NCI-H2196 treated with DMSO at 0.1 percent for 48 hours (cell line): ENCODE measurements at regions not wholly inside any gene's neighbourhood (a gene's known extent, or its start where the extent isn't known, plus 50 kb on each side); places are given as distances from the start of the nearest gene placed in this dataset.
A peak's percentile ranks its signal among the peaks of the same experiment; 100 is the strongest.

Experiments used
- DNase-seq: peaks from one replicate; lab custom pipeline; 2025; ENCODE audit not compliant: unreplicated experiment; lab: John Stamatoyannopoulos, UW

GRCh38 chr9:109880276-109881169 lies 100.5 kb downstream of the PALM2AKAP2 start:
- DNase-seq, result no peak

- no peak for DNase-seq
Observed at GRCh38 chr9:109883623-109884022, 103.6 kb downstream of the PALM2AKAP2 start.

DNA sequence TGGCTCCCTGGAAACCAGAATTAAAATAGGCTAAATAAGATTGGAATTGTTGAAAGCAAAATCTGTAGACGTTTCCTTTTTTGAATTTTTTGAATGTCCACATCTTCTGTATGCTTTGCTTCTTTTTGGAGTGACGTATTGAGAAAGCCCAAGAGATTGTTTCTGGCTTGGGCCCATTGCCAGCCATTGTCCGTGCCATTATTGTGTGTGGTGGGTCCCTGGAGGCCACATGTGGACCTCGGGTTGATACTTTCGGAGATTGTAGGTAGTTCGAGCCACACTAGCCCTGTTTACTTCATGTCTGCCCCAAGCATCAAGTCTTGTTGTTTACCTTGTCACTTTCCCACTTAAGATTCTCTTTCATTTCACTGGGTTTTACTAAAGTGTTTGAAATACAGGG lies 106.0 kb downstream of the PALM2AKAP2 start:
- no peak for DNase-seq

DNA sequence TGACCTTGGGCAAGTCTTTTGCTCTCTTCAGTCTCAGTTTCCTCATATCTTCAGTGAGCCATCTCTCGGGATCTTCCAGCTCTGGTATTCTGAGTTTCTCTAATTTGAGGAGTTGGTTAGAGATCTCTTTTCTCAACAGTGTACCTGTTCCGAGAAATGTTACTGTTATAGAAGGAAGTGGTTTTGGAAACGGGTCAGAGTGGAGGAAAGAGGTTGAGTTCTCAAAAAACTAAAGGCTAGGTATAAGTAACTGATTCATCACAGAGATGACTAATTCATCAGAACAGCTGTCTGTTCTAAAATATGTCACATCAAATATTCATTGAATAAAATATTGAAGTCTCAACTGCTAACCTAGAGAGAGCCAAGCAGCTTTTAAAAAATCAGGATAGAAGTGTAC lies 106.6 kb downstream of the PALM2AKAP2 start:
- DNase-seq, result no peak

- no peak for DNase-seq
Observed at GRCh38 chr9:109887079-109887478, 107.1 kb downstream of the PALM2AKAP2 start.

DNA sequence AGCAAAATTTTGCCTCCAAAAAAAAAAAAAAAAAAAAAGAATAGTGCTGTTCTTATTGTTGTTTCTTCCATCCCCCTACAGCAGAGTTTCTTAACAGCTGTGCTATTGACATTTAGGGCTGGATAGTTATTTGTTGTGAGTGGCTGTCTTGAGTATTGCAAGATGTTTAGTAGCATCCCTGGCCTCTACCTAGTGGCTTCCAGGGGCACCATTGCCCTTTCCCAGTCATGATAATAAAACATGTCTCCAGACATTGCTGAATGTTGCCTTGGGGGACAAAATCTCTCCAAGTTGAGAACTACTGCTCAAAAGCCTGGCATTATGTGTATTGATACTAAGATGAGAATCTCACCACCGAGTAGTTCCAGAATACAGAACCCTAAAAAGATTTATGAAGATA lies 108.7 kb downstream of the PALM2AKAP2 start:
- DNase-seq, result no peak

- no peak for DNase-seq
Observed at GRCh38 chr9:109889456-109889855, 109.5 kb downstream of the PALM2AKAP2 start.

DNA sequence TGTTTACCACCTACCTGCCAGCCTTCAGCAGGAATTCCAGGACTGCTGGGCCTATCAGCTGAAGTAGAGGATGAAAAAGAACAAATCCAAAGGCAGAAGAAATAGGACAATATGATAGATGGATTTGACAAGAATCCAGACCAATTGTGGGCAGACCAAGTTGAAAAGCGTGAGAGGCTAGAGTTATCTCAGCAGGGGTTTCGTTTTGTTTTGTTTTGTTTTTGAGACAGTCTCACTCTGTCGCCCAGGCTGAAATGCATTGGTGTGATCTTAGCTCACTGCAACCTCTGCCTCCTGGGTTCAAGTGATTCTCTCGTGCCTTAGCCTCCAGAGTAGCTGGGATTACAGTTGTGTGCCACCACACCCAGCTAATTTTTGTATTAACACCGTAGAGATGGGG lies 113.2 kb downstream of the PALM2AKAP2 start:
- DNase-seq, result no peak

DNA sequence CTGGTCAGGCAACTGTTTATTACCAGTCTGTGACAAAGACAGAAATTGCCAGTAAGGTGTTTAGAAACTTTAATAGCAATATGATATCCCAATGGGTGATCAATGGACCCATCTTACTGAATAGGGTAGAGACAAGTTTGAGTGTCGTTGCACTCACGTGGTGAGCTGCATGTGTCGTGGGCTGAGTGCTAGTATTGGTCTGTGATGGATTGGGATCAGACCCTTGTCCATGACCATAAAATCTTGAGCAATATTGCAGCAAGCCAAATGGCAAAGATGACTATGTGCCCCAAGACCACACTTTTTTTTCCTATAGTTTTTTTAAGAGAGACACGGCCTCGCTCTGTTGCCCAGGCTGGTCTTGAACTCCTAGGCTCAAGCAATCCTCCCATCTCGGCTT lies 114.5 kb downstream of the PALM2AKAP2 start:
- DNase-seq, result no peak

- DNase-seq, result no peak
Observed at GRCh38 chr9:109894921-109895758, 115.1 kb downstream of the PALM2AKAP2 start.

DNA sequence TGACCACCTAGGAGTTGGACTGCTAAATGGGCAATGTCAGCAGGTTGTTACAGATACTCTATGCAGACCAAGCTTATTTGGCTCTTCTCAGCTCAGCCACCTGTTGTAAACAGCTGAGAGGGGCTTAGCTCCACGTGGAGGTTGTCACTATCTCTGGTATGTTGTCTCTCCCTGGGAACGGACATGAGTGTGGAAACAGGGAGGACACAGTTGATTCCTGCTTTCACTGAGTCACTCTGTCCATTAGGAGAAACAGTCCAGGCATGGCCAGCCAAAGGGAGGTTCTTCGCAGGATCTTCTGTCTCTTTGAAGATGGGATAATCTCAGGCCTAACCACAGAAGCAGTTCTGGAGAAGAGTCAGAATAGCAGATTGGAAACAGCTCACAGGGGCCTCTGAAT lies 121.2 kb downstream of the PALM2AKAP2 start:
- no peak for DNase-seq

DNA sequence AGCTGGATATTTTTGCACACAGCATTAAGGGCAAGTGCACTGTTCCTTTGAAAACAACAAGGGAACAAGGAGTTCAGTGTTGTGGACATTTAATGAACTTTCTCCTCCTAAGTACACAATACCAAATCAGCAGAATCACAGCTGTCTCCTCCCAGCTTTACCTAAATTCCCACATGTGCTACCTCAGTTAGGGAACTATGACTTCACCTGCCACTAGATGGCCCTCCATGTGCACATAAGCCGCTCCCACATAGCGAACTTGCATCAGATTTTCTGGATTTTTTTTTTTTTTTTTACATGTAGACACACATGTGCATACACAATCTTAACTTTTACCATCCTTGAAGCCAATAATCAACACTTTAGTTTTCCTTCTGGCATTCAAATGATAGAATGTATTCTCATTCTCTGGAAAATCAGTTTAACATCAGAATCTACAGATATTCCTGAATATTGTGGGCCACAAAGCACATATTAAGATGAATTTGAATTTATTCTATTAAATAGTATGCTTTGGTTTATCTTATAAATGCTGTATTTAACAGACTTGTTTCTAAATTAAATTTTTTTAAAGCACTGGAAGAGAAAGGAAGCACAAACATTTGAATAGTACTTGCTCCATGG lies 123.6 kb downstream of the PALM2AKAP2 start:
- peak; percentile 57 for DNase-seq

- no peak for DNase-seq
Observed at GRCh38 chr9:109904666-109905065, 124.7 kb downstream of the PALM2AKAP2 start.

DNA sequence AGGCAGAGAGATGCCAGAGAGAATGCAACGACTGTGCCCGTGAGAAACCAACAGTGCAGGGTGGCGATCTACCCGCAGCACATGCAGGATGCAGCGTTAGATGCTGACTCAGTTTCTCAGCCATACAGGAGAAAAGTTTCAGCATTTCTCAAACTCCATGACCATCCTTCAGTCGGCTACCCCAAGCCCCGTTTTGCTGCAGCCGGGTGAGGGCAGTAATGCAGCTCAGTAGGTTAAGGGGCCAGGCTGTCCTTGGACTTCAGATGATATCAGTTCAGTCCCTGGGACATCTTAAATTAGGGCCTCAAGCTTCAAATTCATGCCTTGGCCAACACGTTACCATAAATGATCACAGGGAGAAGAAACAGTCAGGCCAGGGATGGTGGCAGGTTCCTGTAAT lies 125.5 kb downstream of the PALM2AKAP2 start:
- no peak for DNase-seq

GRCh38 chr9:109906766-109907382 lies 126.9 kb downstream of the PALM2AKAP2 start:
- DNase-seq, result no peak

- no peak for DNase-seq
Observed at GRCh38 chr9:109907400-109907799, 127.4 kb downstream of the PALM2AKAP2 start.

GRCh38 chr9:109907810-109908458 lies 127.9 kb downstream of the PALM2AKAP2 start:
- no peak for DNase-seq

DNA sequence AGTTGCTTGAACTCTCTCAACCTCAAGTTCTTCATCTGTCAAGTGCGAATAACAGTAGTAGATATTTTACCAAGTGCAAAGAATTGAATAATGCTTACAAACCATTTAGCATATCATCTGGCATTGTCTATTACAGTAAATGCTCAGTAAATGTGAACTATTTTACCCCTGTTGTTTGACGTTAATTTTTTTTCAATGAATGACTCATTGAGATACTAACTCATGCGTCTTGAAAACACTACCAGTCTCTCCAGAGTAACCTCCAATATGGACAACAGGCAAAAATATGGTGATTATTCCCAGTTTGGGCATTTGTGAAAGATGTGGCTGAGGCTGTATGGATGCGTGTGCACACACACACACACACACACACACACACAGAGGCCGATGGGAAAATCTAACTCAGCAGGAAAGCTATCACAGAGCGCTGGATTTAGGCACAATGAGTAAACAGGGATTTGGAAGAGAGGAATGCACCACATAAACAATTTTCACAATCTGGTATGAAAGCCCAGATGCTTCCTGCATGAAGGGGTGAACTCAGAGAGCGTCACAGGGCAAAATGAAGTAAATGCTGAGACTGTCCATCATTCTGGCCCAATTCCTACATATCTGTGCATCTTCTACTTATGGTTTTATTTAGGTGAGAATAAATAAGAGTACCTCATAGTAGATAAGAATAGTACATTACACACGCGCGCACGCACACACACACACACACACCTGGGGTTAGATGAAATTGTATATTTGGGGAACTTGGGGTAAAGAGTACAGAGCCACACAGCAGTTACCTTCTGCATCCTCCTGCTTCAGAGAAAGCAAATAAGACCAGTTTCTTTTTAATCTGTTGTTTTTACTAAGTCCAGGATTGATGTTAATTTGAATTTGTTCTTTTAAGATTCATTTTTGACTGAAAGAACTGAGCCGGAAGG lies 128.7 kb downstream of the PALM2AKAP2 start:
- no peak for DNase-seq

- no peak for DNase-seq
Observed at GRCh38 chr9:109910671-109911518, 130.9 kb downstream of the PALM2AKAP2 start.
